Neuronal stem cell (in vitro differentiated cells): ENCODE measurements at regions not wholly inside any gene's neighbourhood (a gene's known extent, or its start where the extent isn't known, plus 50 kb on each side); places are given as distances from the start of the nearest gene placed in this dataset.

Source experiments
- DNase-seq: peaks from one replicate; pipeline ENCODE4 v3.0.0-alpha.2; 2013; ENCODE audit warnings: low spot score
- H2AFZ ChIP-seq: one replicate; pipeline ENCODE4 v1.6.1; 2013; ENCODE audit warnings: mild to moderate bottlenecking, low read length, inconsistent platforms
- H2AK5ac ChIP-seq: 2 replicates; pipeline ENCODE4 v1.6.1; 2013; ENCODE audit warnings: low read depth, mild to moderate bottlenecking, inconsistent platforms, low read length, moderate library complexity, mixed read lengths
- H2BK120ac ChIP-seq: 2 replicates; pipeline ENCODE4 v1.6.1; 2013; ENCODE audit warnings: low read depth, mild to moderate bottlenecking, inconsistent platforms, low read length, moderate library complexity, mixed read lengths
- H2BK12ac ChIP-seq: one replicate; pipeline ENCODE4 v1.6.1; 2013; ENCODE audit warnings: low read length, inconsistent platforms
- H2BK15ac ChIP-seq: 2 replicates; pipeline ENCODE4 v1.6.1; 2013; ENCODE audit warnings: mild to moderate bottlenecking, low read length, inconsistent platforms, mixed read lengths
- H2BK5ac ChIP-seq: one replicate; pipeline ENCODE4 v1.6.1; 2013; ENCODE audit warnings: inconsistent platforms, mild to moderate bottlenecking, low read length, moderate library complexity
- H3K14ac ChIP-seq: one replicate; pipeline ENCODE4 v1.6.1; 2013; ENCODE audit warnings: low read length, inconsistent platforms
- H3K18ac ChIP-seq: 2 replicates; pipeline ENCODE4 v1.6.1; 2013; ENCODE audit warnings: low read length, inconsistent platforms
- H3K23ac ChIP-seq: 2 replicates; pipeline ENCODE4 v1.6.1; 2013; ENCODE audit warnings: low read depth, mild to moderate bottlenecking, mixed read lengths, low read length, inconsistent platforms; ENCODE audit not compliant: poor library complexity
- H3K27ac ChIP-seq: replicated peaks from 3 replicates; pipeline ENCODE4 v1.5.1; 2013; ENCODE audit warnings: low read length, inconsistent platforms
- H3K27me3 ChIP-seq, 3 experiments: 2 replicates each; pipeline ENCODE4 v1.6.1; 2013; ENCODE audit warnings: low read length in 3 of 3, mild to moderate bottlenecking in 2 of 3, inconsistent platforms in 1 of 3, low read depth in 1 of 3, mixed read lengths in 1 of 3, moderate library complexity in 1 of 3; ENCODE audit not compliant: control insufficient read depth in 3 of 3, insufficient read depth in 3 of 3
- H3K36me3 ChIP-seq, 2 donors: replicated peaks in 1 of 2; 2 replicates each; pipeline ENCODE4 v1.6.1; 2013; ENCODE audit warnings: low read length in 2 of 2; ENCODE audit not compliant: control insufficient read depth in 2 of 2, insufficient read depth in 2 of 2
- H3K4ac ChIP-seq: 2 replicates; pipeline ENCODE4 v1.6.1; 2013; ENCODE audit warnings: inconsistent platforms, mild to moderate bottlenecking, low read length, moderate library complexity
- H3K4me1 ChIP-seq, 2 donors: 1 replicate in 1 of 2; 2 replicates in 1 of 2; pipeline ENCODE4 v1.6.1; 2013; ENCODE audit warnings: low read length in 2 of 2, low read depth in 1 of 2; ENCODE audit not compliant: control insufficient read depth in 2 of 2, insufficient read depth in 1 of 2
- H3K4me2 ChIP-seq: one replicate; pipeline ENCODE4 v1.6.1; 2013; ENCODE audit warnings: mild to moderate bottlenecking, low read length, inconsistent platforms; ENCODE audit not compliant: insufficient read depth, poor library complexity, severe bottlenecking
- H3K4me3 ChIP-seq, 2 donors: 2 replicates each; pipeline ENCODE4 v1.5.1; 2013; ENCODE audit warnings: low read length in 2 of 2, mild to moderate bottlenecking in 2 of 2, inconsistent platforms in 1 of 2, moderate library complexity in 1 of 2
- H3K79me1 ChIP-seq: one replicate; pipeline ENCODE4 v1.6.1; 2013; ENCODE audit warnings: low read depth, mild to moderate bottlenecking, inconsistent platforms, low read length, moderate library complexity
- H3K9ac ChIP-seq: one replicate; pipeline ENCODE4 v1.6.1; 2013; ENCODE audit warnings: mild to moderate bottlenecking, low read depth, low read length, inconsistent platforms; ENCODE audit not compliant: poor library complexity
- H3K9me3 ChIP-seq, 2 donors: replicated peaks in 1 of 2; 2 replicates each; pipeline versions ENCODE3 to v1.6.1; 2013; ENCODE audit warnings: low read length in 2 of 2, mild to moderate bottlenecking in 2 of 2, inconsistent platforms in 1 of 2, low read depth in 1 of 2, mixed read lengths in 1 of 2, moderate library complexity in 1 of 2; ENCODE audit not compliant: control insufficient read depth in 2 of 2, insufficient read depth in 1 of 2
- H4K8ac ChIP-seq: one replicate; pipeline ENCODE4 v1.6.1; 2013; ENCODE audit warnings: low read depth, mild to moderate bottlenecking, inconsistent platforms, low read length, moderate library complexity
- H4K91ac ChIP-seq: one replicate; pipeline ENCODE4 v1.6.1; 2013; ENCODE audit warnings: low read length, low read depth, mild to moderate bottlenecking, inconsistent platforms; ENCODE audit not compliant: poor library complexity
- WGBS, 2 donors: extraction: QIAGEN DNeasy Blood & Tissue Kit; methylation state at CpG; one replicate each; pipeline ENCODE4 v1.1.7; 2013; ENCODE audit warnings: missing lambda C conversion rate in 2 of 2, mixed read lengths in 1 of 2; ENCODE audit not compliant: insufficient read length in 2 of 2, insufficient replicate concordance in 1 of 2; ENCODE audit errors: extremely low coverage in 2 of 2; 5-methylcytosine and 5-hydroxymethylcytosine counted together

GRCh38 chr6:141265756-141266623, 866.7 kb upstream of the GJE1 start:
- no peaks in the 10 kb centered on the region for H3K9me3 ChIP-seq
- no peak for DNase-seq
- H2BK5ac ChIP-seq = no peak overlapping the region
- H3K14ac ChIP-seq = no peak overlapping the region
- no peak overlapping the region for H3K23ac ChIP-seq
- no peak overlapping the region for H3K4me3 ChIP-seq
- H3K27ac ChIP-seq = no peak overlapping the region
- WGBS, 2 donors = no CpG with 5 or more reads among the region's 4 CpGs
- H3K4me2 ChIP-seq = no peak overlapping the region
- no peak overlapping the region for H4K91ac ChIP-seq
- no peak overlapping the region for H3K18ac ChIP-seq
- H3K36me3 ChIP-seq = no peaks in the 10 kb centered on the region
- H3K9ac ChIP-seq = no peak overlapping the region
- H2AFZ ChIP-seq = peak overlapping the region; percentile 28
- no peak overlapping the region for H2BK12ac ChIP-seq
- no peak overlapping the region for H2AK5ac ChIP-seq
- no peaks in the 10 kb centered on the region for H3K79me1 ChIP-seq
- H2BK120ac ChIP-seq = no peak overlapping the region
- H2BK15ac ChIP-seq = no peak overlapping the region
- H3K4me1 ChIP-seq = no peaks in the 10 kb centered on the region
- no peaks in the 10 kb centered on the region for H3K27me3 ChIP-seq
- H3K4ac ChIP-seq = no peak overlapping the region
- no peak overlapping the region for H4K8ac ChIP-seq

- H2BK15ac ChIP-seq = no peak overlapping the region
- H2BK5ac ChIP-seq = no peak overlapping the region
- no peaks in the 10 kb centered on the region for H3K27me3 ChIP-seq
- no peak overlapping the region for H3K4me3 ChIP-seq
- no peak overlapping the region for H3K14ac ChIP-seq
- no peak overlapping the region for H2AK5ac ChIP-seq
- no peak for DNase-seq
- no peak overlapping the region for H3K4me2 ChIP-seq
- no peak overlapping the region for H3K23ac ChIP-seq
- no peaks in the 10 kb centered on the region for H3K79me1 ChIP-seq
- no peak overlapping the region for H4K8ac ChIP-seq
- no peaks in the 10 kb centered on the region for H3K36me3 ChIP-seq
- H3K9me3 ChIP-seq = no peaks in the 10 kb centered on the region
- H3K9ac ChIP-seq = no peak overlapping the region
- no peak overlapping the region for H3K27ac ChIP-seq
- no peak overlapping the region for H4K91ac ChIP-seq
- no peak overlapping the region for H2BK120ac ChIP-seq
- H3K4me1 ChIP-seq = no peaks in the 10 kb centered on the region
- H3K4ac ChIP-seq = no peak overlapping the region
- WGBS, 2 donors = no CpG with 5 or more reads among the region's 4 CpGs
- no peak overlapping the region for H3K18ac ChIP-seq
- H2BK12ac ChIP-seq = no peak overlapping the region
- no peak overlapping the region for H2AFZ ChIP-seq
Measured at GRCh38 chr6:141264101-141264500, 868.6 kb upstream of the GJE1 start.

GRCh38 chr6:141261672-141262060, 871.1 kb upstream of the GJE1 start:
- DNase-seq = no peak
- WGBS, 2 donors = no CpG with 5 or more reads among the region's 4 CpGs
- H3K79me1 ChIP-seq = no peaks in the 10 kb centered on the region

GRCh38 chr6:141261016-141261671, 871.6 kb upstream of the GJE1 start:
- peak overlapping the region; percentile 92 for H4K8ac ChIP-seq
- H3K4me3 ChIP-seq = no peak overlapping the region
- no peak for DNase-seq
- H3K9ac ChIP-seq = no peak overlapping the region
- H3K27me3 ChIP-seq = no peaks in the 10 kb centered on the region
- no peak overlapping the region for H3K4ac ChIP-seq
- no peaks in the 10 kb centered on the region for H3K36me3 ChIP-seq
- no peak overlapping the region for H3K4me2 ChIP-seq
- no peak overlapping the region for H2AK5ac ChIP-seq
- no peak overlapping the region for H3K23ac ChIP-seq
- peak overlapping the region; percentile 94 for H3K14ac ChIP-seq
- H2BK120ac ChIP-seq = no peak overlapping the region
- peak overlapping the region; percentile 85 for H4K91ac ChIP-seq
- H3K9me3 ChIP-seq = no peaks in the 10 kb centered on the region
- H3K79me1 ChIP-seq = no peaks in the 10 kb centered on the region
- H3K4me1 ChIP-seq = no peaks in the 10 kb centered on the region
- H3K27ac ChIP-seq = no peak overlapping the region
- no CpG with 5 or more reads among the region's 10 CpGs for WGBS, 2 donors
- peak overlapping the region; percentile 92 for H2BK15ac ChIP-seq
- peak overlapping the region; percentile 87 for H2BK5ac ChIP-seq
- peak overlapping the region; percentile 72 for H2AFZ ChIP-seq
- no peak overlapping the region for H2BK12ac ChIP-seq
- H3K18ac ChIP-seq = peak overlapping the region; percentile 91

More at GRCh38 chr6:141261672-141262060, 871.1 kb upstream of the GJE1 start:
- Histone ChIP-seq H2AFZ (peak overlapping the region; percentile 72), H2BK12ac (no peak overlapping the region), H3K4ac (no peak overlapping the region), H3K18ac (peak overlapping the region; percentile 91), H2BK120ac (no peak overlapping the region), H3K4me1 (no peaks in the 10 kb centered on the region), H4K91ac (no peak overlapping the region), H2BK15ac (no peak overlapping the region), H3K4me2 (no peak overlapping the region), H3K27ac (no peak overlapping the region), H3K9me3 (no peaks in the 10 kb centered on the region), H4K8ac (no peak overlapping the region), H3K36me3 (no peaks in the 10 kb centered on the region), H2AK5ac (no peak overlapping the region), H3K9ac (no peak overlapping the region), H3K14ac (no peak overlapping the region), H3K23ac (no peak overlapping the region), H3K4me3 (no peak overlapping the region), H2BK5ac (no peak overlapping the region), H3K27me3 (no peaks in the 10 kb centered on the region)
